ENCODE measurements at regions not wholly inside any gene's neighbourhood (a gene's known extent, or its start where the extent isn't known, plus 50 kb on each side); places are given as distances from the start of the nearest gene placed in this dataset.
"Not testable (repeated sequence)": the region's sequence is repeated elsewhere in the genome, so short reads cannot be mapped to it uniquely, and the experiment has no call there.

DNA sequence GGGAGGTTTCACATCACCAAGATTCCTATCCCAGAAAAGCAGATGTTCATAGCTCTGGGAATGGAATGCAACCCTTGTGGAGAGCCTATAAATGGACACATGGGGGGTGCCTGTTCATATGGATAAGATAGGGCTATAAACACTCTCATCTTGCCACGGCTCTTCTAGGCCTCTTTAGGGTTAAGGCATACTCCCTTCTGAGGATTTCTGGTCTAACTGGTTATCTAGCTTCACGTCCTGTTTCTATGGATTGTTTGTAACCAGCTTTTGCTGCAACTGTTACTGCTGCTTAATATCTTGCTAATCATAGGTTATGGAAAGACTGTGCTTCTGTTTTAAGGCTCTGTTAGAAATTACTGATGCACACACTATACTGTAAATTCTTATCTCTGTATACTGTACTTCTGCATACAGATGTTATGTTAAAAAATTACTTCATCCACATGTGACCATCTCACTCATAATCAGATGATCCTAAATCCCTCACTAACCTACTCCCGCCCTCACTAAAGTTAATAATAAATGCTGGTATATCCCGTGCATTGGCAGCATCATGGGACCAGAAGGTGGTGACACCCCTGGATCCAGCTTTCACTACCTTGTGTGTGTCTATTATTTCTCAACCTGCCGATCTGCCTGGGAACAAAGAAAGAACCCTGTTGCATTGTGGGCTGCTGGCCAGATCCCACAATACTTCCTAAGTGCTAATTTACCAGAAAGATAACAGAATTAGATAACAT, 68.7 kb downstream of the PRKAB2 start:
- DNase-seq (ENCODE audit: low read depth, low spot score) = not testable (repeated sequence)

DNA sequence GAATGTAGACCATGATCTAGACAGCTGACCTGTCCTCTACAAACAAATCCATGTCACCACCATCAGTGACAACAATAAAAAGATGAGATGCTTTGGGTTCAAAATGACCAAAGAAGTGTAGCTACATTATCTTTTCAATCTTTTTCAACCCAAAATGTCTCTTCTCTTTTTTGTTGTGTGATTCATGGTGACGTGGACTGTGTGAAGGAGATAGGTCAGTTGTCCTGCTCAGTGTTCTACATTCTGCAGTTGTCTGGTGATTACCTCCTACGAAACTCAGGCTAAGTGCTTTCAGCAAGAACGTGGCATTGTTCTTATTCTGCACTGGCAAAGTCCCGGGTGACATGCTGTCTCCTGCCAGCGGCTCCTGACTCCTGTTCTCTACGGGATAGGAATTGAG, 73.1 kb downstream of the PRKAB2 start:
- DNase-seq (ENCODE audit: low read depth, low spot score) = no peak

DNA sequence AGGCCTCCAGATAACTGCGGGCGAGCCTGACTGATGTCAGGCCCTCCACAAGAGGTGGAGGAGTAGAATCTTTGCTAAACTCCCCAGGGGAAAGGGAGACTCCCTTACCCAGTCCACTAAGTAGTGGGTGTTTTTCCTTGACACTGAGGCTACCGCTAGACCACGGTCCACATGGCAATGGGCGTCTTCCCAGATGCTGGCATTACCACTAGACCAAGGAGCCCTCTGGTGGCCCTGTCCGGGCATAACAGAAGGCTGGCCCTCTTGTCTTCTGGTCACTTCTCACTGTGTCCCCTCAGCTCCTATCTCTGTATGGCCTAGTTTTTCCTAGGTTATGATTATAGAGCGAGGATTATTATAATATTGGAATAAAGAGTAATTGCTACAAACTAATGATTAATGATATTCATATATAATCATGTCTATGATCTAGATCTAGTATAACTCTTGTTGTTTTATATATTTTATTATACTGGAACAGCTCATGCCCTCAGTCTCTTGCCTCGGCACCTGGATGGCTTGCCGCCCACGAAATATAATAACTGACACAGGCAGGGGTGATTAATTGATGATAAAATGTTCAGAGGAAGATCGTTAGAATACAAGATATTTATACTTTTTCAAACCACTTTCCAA, 73.8 kb downstream of the PRKAB2 start:
- not testable (repeated sequence) for DNase-seq (ENCODE audit: low read depth, low spot score)

DNA sequence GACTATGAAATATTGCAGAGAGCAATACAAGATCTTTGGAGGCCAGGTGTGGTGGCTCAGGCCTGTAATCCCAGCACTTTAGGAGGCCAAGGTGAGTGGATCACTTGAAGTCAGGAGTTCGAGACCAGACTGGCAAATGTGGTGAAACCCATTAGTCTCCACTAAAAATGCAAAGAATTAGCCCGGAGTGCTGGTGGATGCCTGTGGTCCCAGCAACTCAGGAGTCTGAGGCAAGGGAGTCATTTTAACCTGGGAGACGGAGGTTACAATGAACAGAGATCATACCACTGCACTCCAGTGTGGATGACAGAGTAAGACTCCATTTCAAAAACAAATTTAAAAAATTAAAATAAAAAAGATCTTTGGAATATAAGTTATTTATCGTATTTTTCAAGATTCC, 76.6 kb downstream of the PRKAB2 start:
- DNase-seq (ENCODE audit: low read depth, low spot score) = no peak

DNA sequence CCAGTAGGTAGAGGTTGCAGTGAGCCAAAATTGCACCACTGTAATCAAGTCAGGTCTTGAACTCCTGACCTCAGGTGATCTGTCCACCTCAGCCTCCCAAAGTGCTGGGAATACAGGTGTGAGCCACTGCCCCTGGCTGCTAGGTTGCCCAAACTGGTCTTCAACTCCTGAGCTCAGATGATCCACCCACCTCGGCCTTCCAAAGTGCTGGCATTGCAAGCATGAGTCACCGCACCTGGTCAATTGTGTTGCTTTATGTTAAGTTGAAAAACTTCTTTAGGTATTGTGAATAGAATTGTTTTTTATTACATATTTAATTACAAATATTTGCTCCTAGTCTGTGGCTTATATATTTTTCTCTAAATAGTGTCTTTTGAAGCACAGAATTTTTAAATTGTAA, 80.5 kb downstream of the PRKAB2 start:
- DNase-seq (ENCODE audit: low read depth, low spot score) = no peak

DNA sequence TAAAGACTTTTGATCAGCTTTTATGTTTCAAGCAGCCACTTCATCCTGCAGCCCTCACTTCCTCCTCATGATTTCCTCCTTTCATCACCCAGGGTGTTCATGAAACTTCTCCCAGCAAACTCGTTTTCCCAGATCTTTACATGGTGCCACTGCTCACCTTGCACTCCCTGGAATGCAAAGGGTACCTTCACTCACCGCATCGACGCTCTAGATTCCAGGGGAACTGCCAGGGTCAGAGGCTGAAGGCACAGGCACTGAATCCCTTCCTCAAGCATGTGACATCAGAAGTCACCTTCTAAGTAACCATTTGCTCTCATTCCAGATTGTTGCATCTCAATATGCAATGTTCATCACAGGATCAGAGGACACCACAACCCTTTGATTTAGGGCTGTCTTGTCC, 82.8 kb downstream of the PRKAB2 start:
- DNase-seq (ENCODE audit: low read depth, low spot score) = no peak

- DNase-seq (ENCODE audit: low read depth, low spot score) = no peak
These were observed 86.1 kb downstream of the PRKAB2 start for GRCh38 chr1:147086129-147086528.

DNA sequence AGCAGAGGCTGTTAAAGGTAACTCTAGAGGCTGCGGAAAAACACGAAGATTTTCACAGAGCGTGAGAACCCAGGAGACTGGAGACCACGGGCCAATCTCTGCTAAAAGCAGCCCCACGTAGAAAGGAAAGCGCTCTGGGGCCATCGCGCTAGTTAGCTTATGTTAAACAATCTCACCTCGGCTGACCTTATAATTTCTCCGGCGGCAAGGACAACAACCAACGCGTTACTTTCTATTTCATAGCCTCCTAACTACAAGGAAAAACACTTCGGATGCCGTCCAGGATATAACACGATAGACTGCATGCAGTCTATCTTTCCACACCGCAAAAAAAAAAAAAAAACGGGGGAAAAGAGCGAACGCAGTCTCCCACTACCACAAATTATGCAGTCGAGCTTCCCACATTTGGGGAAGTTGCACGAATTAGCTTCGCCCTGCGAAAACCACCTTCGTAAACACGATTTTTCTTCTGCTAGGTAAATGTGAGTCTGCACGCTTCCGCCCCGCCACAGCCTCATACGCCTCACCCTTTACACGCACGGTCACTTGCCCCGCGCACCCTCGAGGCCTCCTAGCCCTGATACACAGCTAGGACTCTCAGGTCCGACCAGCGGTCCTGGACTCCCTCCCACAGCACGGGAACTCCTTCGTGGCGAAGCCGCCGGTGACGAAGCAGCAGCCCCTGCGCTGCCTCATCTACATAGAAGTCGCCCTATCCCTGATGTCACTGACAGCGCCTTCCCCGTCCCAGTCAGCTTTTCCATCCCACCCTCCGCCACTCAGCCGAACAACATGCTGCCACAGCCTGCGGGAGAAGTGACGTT, 87.8 kb downstream of the PRKAB2 start:
- DNase-seq (ENCODE audit: low read depth, low spot score) = peak; percentile 67

DNA sequence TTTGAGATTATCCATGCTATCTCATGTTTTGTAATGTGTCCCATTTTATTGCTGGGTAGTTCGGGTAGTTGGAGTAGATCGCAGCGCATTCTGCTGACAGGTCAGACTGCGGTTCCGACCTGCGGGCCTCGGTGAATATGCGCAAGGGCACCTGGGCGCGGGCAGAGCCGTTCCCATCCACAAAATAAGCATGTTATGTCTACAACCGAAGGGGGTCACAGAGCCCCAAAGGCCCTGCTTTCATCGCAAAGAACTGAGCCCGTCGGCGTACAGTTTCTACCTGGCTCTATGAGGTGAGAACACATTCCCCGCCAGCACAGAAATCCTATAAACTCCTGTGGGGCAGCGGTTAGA, 88.4 kb downstream of the PRKAB2 start:
- DNase-seq (ENCODE audit: low read depth, low spot score) = no peak

GRCh38 chr1:147080671-147081394, 91.4 kb downstream of the PRKAB2 start:
- DNase-seq (ENCODE audit: low read depth, low spot score) = no peak

GRCh38 chr1:147080006-147080661, 92.1 kb downstream of the PRKAB2 start:
- DNase-seq (ENCODE audit: low read depth, low spot score) = no peak

DNA sequence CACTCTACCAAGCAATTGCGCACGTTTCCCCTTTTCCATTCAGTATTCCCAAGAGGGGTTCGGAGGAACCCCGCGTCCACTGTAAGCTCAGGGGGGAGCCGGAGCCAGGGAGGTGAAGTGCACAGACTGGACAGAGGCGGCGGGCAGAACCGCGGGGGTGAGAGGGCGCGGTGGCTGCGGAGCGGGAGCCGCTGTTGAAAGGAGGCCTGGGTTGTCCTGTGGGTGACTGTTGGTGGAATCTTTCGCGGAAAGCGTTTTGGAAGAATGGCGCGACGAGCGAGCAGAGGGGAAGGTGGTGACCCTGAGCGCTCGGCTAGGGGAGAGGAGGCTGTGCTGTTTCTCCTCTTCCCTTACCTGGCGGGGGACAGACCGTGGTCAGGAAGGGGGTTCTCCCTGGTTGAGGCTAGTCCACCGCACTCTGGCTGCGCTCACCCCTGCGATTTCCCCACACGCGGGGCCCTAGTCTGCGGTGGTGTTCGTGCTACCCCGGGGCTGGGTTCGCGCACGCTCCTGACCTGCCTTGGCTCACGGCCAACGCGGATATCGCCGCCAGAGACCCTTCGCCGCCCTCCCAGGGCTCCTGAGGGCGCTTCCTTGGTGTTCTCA, 92.8 kb downstream of the PRKAB2 start:
- DNase-seq (ENCODE audit: low read depth, low spot score) = no peak

DNA sequence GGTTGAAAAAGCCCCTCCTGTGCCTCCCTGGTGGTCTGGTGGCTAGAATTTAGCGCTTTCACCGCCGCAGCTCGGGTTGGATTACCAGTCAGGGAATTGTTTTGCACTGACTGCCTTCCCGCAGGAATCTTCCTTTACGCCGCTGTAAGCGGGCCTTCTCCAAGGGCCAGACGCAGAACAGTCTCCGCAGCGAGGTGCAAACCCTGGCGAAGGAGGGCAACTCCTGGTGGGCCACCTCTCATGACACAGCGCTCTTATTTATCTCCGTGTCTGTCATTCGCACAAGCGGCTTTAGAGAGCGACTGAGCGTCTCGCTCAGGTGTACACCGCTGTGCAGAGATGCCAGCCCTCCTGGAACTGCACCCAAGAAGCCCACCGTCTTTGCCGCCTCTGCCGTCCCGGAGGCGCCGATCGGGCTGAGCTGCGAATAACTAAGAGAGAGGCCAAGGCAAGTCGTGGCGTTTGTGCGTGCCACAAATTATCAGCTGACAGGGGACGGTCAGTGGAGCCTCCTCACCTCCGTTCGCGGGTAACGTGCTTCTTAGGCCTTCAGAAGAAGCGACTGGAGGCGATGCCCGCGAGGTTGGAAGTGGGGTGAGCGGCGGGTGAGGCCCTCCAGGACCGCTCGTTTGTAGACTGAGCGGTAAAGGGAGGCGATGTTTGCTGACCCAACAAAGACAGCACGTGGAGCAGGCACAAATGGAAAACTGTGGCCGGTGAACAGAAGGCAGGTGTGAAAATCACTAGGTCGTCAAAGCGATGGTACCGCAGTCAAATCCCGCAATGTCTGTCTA, 93.5 kb downstream of the PRKAB2 start:
- DNase-seq (ENCODE audit: low read depth, low spot score) = no peak

DNA sequence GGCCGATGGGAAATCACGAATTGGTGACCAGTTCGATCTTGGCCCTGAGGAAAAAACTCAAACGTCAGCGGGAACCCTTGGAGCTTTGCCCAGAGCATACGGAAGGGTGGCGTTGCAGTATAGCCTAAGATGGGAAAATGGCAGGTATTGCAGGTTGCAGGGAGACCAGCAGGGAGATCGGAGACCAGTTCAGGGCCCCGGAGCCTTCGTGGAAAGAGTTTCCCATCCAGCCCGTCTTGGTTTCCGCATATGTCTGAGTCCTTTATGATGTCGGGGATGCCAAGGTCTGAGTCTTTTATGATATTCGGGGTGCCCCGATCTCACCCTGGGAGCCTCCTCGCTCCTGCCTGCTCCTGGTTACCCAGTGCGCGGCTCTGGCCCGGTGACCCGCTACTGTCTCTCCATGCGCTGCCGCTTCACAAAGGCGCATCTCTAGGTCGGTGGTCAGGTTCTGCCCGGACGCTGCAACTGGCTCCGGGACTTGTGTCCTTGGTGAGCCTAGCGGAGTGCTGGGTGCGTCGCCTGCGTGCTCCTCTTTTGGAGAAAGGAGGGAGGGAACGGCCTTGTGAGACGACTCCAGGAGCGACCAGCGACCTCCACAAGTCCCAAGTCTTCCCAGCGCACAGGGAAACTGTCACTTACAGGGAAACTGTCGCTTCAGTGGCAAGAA, 94.2 kb downstream of the PRKAB2 start:
- no peak for DNase-seq (ENCODE audit: low read depth, low spot score)

GRCh38 chr1:147077523-147077922, 94.7 kb downstream of the PRKAB2 start:
- DNase-seq (ENCODE audit: low read depth, low spot score) = no peak

DNA sequence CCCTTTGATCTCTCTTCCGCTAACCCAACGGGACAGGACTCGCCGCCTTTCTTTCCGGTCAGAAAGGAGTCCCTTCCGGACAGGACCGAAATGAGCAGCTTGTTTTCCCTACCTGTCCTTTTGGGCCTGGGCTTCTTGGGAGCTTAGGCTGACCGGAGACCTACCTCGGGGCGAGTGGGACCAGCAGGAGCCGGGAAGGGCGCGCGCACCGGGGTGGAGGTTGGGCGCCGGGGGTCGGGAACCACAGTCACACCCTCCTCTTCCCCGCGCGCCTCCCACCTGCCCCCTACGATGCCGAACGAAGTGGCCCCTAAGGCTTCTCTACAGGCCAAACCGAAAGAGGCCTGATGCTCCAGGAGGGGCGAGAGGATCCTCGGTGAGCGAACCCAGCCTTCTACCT, 95.2 kb downstream of the PRKAB2 start:
- DNase-seq (ENCODE audit: low read depth, low spot score) = no peak

GRCh38 chr1:147076442-147076841, 95.8 kb downstream of the PRKAB2 start:
- no peak for DNase-seq (ENCODE audit: low read depth, low spot score)

- DNase-seq (ENCODE audit: low read depth, low spot score) = no peak
These were observed 99.5 kb downstream of the PRKAB2 start for GRCh38 chr1:147072482-147073432.

DNA sequence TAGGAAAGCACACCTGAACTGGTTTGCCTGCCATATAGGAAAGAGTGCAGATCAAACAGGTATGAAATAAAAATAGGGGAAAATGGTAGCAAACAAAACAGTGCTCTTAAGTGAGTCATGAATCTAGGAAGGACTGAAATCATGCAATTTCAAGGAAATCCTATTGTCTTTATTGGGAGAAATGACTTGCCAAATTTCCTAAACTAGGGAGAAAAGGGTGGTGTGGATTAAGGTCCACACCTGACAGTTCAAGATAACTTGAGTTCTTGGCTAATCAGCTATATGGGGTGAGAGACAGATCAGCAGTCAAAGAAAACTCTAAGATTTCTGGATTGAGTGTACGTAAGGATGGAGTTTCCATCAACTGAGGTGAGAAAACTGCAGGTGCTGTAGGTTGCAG, 101.1 kb downstream of the PRKAB2 start:
- no peak for DNase-seq (ENCODE audit: low read depth, low spot score)
